Hepatic stellate cell (primary cell): ENCODE measurements at regions not wholly inside any gene's neighbourhood (a gene's known extent, or its start where the extent isn't known, plus 50 kb on each side); places are given as distances from the start of the nearest gene placed in this dataset.

Source experiments
- DNase-seq: peaks from one replicate; pipeline ENCODE4 v3.0.0; 2011; ENCODE audit warnings: low spot score

DNA sequence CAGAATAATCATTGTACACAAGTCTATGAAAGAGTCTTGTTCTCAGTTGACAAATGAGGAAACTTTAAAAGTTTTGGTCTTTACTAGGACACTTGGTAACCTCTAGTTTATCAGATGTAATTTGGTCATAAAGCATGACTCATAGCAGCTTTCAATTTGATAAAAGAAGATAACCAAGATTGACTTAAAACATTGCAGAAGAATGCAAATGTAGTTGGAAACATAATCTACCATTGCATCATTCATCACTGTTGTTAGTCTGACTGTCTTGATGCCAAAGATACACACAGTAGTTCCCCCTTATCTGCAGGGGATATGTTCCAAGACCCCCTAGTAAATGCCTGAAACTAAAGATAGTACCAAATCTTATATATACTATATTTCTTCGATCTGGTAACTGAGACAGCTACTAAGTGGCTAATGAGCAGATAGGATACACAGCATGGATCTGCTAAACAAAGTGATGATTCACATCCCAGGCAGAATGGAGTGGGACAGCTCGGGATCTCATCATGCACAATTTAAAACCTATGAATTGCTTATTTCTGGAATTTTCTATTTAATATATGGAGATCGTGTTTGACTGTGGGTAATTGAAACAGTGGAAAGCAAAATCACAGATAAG lies 131.4 kb upstream of the CCDC68 start:
- DNase-seq = no peak

DNA sequence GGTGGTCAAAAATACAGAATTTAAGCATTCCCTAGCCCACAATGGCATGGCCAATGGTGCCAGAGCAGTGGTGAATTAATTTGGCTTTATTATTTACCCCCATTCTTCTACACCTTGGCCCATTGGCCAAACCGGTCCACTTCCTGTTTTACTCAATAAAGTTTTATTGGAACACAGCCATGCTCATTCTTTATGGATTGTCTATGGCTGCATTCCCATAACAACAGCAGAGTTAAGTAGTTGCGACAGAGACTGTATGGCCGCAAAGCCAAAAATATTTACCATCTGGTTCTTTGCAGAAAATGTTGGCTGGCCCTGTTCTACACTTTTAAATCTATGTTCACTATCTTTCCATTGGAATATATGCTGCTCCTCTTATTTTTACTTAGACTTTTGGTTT lies 130.3 kb upstream of the CCDC68 start:
- DNase-seq = no peak

DNA sequence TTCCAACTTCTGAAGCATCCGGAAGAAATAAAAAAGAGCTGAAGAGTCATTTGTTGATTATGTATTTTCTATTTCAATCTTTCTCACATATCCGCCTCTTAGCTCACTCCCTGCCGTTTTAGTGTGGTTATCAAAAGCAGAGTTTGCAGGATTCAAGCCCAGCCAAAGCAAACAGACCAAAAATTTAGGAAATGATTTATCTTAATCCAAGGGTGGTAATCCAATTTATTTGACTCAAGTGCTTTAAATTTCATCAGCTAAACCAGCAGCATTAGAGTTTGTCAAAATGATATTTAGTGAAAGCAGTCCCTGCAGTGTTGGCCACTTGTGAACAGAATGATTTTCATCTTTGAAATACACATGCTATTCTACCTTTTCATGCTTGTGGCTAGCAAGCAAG lies 129.3 kb upstream of the CCDC68 start:
- no peak for DNase-seq

DNA sequence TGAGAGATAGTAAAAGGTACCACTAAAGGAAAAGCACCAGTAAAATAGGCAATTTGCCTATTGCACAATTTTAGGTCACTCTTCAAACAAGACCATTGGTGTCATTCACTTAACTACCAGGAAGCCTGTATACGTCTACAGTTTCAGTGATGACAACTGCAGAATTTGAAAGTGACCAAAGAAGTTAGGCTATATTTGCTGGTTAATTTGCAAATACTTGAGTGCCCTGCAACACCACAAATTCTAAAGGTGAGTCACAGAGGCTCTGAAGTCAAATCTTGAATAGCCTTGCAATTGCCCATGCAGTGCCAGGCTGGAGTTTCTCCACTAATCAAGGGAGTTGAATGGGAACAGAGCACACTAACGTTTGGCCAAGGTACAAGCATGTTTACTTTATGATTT lies 128.7 kb upstream of the CCDC68 start:
- DNase-seq = no peak

DNA sequence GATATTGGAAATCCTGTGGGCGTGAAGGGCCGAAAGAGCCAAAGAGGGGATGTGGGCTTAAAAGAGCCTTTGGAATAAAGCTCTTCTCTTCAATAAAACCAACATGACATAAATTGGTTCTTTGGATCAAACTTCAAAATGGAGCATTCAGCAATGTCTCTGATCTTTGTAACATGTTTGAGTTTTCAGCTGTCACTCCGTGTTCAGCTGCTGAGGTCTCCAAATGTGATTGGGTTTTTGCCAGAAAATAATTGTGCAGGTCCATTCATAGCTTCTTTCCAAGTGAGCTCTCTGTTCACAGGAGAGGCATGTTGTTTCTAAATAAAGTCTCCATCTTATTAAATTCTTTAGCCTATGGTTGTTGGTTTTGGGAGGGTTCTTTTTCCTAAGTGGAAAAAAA lies 127.6 kb upstream of the CCDC68 start:
- no peak for DNase-seq

DNA sequence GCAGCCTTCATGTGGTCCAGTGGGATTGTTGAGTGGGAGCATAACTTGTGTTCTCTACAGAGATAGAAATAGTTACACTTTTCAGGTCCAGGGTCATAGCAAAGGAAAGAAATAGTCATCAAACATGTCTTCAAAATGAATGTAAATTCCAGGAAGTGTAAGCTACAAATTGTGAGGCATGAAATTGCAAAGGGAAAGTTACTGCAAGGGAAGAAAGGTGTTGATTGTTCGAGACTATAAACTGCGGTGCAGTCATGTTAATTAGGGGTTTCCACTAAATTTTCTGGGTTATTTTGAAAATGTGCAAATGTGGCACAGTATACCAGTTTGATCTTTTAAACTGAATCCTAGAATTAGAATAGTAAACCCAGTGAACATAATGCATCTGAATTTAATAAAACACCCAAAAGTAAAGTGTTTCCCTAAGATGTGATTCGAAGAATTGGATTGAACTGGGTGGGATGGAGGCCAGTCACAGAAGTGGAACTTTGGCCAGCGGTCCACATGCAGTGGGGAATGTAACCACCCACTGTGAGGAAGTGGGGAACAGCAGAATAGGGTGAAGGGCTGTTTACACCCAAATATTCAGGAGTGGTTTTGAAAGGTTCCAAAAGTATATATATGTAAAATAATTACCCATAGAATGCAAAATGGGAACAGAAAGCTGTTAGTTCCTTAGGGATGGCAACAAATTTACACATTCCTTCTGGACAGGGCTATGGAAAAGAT lies 126.5 kb upstream of the CCDC68 start:
- DNase-seq = no peak

DNA sequence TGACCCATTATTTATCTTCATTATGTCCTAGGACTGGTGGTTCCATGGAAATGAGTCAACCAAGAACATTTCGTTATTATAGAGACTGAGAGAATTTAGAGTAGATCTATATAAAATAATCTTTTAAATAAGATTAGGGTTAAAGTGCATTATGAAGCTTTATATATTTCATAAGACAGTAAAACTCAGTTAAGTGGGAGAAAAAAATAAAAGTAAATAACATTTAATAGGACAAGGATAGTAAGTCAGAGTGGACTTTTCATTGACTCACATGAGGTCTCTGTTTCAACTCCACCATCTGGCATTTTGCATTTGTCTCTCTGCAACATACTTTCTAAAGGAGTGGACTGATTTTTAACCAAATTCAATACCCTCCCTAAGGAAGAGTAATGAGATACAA lies 125.3 kb upstream of the CCDC68 start:
- no peak for DNase-seq

DNA sequence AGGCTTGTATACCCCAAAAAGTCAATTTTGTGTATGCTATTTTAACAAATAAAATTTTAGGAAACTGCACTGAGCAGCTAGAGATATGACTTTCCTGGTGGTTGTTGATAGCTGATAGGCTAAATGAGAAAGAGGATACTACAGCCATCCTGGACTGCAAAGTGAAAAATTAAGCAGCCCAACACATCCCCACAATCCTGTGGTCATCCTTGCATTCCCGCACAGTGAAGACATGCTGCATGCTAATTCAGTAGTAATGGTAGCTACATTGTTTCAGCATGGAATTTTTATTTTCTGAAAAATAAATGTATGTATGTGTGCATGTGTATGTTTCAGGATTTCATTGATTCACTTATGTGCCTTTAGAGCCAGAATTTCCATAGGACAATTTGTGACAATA lies 124.2 kb upstream of the CCDC68 start:
- DNase-seq = no peak

DNA sequence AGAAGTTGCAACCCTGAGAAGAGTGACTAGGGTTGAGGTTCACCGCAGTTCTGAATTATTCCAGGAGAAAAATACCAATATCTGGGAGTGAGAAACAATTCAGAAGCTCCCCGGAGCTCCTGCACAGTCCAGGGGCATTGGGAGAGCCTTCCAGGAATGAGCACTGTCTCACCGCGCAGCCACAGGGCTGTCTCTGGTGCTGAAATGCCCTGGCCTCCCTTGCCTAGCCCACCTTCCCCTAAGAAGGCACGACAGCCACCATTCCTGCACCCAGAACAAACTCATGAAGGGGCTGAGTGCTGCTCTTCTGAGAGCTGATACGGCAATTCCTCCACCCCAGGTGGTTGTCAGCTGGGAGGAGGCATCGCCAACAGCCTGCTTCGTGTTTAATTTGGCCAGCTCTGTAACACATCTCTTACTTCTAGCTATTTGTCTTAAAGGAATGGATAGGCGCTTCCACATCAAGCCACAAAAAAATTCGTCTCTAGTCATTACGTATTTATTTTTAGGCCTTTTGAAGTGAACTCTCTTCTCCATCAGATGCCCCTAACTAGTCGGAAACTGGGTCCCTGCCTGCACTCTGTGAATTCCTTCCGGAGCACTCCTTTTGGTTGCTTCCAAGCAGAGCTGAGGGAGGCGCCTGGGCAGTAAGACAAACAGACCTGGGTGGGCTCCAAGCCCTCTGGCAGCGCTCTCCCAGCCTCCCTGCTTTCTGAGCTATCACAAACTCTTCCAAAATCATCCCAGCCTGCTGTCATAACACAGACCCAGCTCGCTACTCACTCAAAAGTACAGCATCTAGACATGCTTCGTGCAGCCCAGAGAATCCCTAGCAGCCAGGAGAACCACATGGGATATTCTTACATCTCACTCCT lies 120.5 kb upstream of the CCDC68 start:
- DNase-seq = no peak

DNA sequence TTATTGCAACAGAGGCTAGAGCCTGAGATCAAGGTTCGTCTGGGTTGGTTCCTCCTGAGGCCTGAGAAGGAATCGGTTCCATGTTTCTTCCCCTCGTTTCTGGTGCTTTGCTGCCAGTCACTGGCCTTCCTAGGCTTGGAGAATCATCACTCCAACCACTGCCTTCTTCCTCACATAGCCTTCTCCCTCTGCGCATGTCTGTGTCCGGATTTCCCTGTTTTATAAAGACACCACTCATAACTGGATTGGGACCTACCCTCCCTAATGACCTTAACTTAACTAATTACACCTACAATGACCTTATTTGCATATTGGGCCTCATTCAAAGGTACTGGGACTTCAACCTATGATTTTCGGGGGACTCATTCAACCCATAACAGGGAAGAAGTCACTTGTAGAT lies 119.8 kb upstream of the CCDC68 start:
- no peak for DNase-seq

DNA sequence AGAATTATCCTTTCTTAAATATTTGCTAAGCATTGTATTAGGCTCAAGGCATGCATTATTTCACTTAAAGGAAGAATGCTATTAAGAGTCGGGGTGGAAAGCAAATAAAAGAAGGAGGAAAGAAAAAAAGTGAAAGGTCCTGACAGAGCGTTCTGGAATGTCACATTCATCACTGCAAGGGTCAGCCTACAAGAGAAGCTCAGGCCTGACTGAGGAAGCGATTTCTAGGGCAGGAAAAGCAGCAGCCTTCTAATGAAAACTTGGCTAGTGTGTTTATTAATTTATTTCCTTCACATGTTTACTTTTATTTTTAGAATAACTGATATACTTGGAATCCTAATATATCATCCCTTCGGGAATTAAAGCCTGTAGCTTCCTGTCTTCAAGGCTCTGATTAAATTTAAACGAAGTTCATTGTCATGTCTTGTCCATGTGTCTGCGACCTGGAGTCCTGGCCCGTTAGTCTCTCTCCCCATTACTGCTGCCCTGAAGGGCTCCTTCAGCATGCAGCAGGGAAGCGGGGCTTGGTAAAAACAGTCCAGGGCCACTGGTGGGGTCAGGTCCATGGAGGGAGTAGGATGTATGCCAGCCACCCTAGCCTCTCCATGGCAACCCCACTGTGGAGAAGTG lies 119.2 kb upstream of the CCDC68 start:
- DNase-seq = peak; percentile 36

DNA sequence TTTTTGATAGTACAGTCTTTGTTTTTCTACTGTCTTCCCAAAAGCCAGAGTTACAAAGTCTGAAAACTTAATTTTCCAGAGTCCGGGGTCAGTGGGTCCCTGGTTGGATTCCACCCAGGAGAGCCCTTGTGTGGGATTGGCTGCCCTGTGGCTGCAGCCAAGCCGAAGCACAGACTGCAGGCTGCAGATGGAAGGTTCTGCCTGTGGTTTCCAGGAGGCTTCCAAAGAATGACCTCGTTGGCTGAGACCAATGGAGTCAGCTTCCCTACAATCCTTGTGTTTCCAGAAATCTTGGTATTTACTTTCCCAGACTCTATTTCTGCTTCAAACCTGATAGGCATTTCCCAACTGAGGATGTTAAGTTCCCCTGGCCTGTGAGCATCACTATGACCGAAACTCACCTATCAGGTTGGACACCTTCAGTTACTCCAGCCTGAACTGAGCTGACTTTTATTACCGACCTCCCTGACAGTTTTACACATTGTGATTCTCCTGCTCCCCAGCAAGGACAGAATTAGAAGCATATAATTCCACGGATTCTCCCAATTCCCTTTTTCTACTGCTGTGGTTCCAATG lies 117.5 kb upstream of the CCDC68 start:
- DNase-seq = no peak

DNA sequence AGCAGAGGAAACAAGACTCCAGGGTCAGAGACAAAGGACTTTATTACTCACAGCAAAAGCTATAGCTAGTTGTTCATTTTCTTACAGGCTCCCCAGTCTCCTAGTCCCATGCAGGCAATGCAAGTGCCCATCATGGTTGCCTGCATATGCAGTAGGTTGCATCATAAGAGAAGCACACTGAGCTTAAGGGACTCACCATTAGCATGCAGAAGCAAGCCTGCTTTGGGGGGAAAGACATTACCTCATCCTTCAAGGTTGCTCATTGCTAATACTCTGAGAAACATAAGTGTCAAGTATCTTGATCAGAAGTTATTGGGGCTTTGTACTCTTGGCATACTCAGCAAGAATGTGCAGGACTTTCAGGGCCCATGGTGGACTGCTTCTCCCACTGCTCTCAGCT lies 114.6 kb upstream of the CCDC68 start:
- DNase-seq = no peak

DNA sequence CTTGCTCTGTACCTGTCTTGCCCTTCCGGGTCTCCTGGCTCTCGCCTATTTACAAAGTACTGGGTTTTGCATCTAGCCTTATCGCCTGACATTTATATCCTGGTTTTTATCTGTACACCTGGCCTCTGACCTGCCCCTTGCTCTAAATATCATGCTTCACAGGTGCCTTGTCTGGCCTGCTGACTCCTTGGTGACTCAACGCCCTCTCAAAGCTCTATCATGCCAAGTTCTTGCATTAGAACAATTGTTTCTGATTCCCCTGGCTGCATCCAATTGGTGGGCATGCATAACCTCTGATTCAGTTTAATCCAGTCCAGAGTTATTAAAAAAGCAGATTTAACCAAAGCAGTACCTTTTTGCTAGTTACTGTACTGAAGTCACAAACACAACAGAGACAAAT lies 113.9 kb upstream of the CCDC68 start:
- no peak for DNase-seq

DNA sequence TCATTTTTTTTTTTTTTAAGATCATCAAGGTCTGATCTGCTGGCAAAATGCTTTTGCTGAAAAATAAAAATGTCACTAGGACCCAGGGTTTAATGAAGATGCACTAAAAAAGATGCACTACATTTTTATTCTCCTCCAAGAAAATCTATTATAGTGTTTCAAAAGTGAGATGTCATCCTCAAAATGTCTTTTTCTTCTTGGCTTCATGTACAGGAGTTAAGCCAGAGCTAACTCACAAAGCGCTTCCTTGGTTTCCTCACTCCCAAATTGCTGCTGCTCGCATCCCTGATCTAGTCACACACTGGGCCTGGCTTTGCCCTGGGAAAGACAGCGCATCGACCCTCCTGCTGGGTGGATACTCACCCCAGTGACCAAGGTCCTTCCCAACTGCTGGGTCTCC lies 113.4 kb upstream of the CCDC68 start:
- DNase-seq = no peak

DNA sequence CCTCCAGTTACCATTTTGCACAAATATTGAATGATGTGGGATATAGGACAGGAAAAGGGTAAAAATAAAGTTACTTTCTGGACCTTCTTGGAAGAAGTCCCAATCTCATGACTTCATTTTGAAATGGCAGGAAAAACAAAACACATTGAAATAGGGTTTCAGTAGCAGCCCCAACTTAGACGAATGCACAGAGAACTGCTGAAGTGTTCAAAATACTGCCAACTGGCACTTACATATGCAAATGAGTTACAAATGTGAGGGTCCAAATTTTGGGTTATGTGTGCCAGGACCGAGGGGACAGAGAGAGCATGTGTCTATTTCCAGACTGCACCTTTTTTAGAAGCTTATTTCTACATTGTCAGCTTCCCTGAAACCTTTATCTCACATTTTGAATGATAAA lies 112.9 kb upstream of the CCDC68 start:
- DNase-seq = no peak

DNA sequence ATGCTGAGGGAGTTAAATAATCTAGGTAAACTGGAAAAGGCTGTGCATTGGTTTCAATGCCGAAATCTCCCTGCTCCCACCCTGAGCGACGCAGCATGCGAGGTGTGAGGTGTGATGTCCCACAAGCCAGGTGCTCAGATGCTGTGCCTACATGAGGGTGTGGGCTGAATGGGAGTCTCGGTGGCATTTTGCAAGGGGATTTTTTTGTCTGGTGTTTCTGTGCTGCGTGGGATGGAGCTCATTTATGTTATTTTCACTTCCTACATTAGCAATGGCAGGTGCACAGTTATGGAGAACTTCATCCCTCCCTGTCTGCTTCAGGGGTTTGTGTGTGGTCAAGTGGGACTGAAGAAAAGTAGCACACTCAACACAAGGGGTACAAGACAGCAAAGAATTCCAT lies 110.2 kb upstream of the CCDC68 start:
- no peak for DNase-seq

DNA sequence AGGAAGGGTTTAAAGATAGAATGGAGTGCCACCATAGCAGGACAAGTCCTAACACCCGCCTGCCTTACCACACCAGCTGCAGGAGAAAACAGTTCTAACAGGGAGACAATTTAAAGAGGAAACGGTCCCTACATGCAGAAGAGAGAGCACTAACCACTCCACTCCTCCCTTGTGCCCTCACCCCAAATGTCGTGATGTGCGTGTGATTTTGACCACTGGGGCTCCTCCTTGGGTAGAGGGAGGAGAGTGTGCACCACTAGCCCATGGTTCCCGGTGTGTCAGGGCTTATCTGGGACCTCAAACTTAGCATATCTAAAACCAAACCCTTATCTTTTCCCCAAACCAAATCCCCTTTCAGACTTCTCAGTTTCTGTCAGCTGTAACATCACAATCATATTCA lies 105.5 kb upstream of the CCDC68 start:
- no peak for DNase-seq

DNA sequence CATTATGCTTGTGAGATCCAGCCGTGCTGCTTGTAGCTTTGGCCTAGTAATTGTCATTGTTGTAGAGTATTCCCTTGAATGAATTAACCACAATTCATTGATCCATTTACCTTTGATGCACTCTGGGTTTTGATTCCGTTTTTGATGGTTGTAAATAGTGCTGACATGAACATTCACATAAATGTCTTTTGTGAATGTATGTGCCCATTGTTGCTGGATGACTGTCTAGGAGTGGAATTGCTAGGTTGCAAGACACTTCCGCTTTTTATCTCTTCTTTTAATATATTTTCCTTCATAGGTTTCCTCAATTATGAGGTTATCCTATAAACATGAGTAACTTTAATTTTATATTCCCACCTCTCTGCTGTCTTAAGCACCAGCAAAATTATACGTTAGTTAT lies 104.8 kb upstream of the CCDC68 start:
- DNase-seq = no peak

DNA sequence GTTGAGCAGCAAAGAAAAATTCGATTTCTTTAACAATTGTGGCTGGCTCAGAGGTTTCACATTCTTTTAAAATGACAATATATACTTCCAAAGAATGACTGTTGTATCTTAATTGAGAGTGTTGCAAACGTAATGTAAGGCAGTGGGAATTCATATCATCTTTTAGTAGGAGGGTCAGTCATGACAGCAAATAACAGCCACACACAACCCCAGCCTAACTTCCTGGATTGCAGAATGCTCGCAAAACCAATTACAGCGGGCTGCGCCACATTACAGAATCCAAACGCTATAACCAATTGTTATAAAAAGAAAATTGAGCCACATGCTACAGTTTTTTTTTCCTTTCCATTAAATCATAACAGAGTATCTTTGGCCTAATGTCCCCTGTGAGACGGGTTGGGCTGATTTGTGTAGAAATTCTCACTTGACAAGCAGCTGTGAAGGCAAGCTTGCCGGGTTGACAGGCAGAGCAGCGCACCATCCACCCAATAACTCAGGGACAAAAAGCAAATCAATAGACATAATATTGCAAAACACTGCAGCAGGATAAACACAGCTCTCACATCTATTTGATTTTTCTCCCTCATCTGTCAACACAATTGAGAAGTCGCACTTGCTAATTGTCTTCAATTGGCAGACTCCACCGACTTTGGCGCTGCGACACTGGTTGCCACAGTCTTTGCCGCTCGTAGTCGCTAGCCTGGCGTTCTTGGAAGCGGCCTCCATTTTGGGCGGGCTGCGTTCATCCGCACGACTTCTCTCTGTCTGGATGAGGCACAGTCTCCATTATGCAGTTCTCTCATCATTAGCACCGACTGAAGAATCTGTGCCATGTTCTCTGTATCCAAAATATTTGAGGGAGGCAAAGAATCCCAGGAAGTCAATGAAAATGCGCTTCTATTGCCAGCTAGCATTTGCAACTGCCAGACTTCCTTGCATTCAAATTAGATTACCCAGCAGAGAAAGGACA lies 95.0 kb upstream of the CCDC68 start:
- DNase-seq = no peak

DNA sequence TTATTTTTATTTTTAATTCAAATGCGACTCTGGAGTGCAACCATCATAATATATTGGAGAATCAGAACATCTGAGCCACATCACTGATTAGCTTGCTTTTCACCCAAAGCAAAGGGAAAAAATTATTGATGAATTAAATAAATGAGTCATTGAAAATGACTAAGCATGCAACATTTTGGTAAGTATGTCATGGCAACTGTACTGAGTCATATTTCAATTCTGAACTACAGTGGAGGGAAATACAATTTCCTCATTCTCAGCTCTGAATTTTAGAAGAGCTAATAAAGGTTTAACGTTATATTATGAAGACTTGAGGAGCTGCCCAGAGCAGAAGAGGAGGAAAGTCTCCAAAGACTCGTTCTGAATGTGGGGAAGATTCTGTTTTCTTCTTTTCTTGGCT lies 89.6 kb upstream of the CCDC68 start:
- peak; percentile 7 for DNase-seq
